Mucosa of descending colon (tissue), 3 donors: ENCODE measurements at regions not wholly inside any gene's neighbourhood (a gene's known extent, or its start where the extent isn't known, plus 50 kb on each side); places are given as distances from the start of the nearest gene placed in this dataset.

Experiments used
- ATAC-seq: fragments of 200-7000 bp; cut with Tn5 transposase; one replicate; pipeline ENCODE4 v1.9.1; 2020; ENCODE audit warnings: mild to moderate bottlenecking, moderate library complexity
- DNase-seq, 3 donors: peaks; one replicate each; pipeline ENCODE4 v3.0.0-alpha.2; 2020
- H3K36me3 ChIP-seq: fragments of 200-600 bp; one replicate; pipeline ENCODE4 v1.8.0; 2021; ENCODE audit warnings: low read depth, mild to moderate bottlenecking
- H3K4me1 ChIP-seq: fragments of 200-600 bp; one replicate; pipeline ENCODE4 v1.8.0; 2021; ENCODE audit warnings: low read depth, mild to moderate bottlenecking
- H3K4me3 ChIP-seq: fragments of 200-600 bp; one replicate; pipeline ENCODE4 v1.8.0; 2021; ENCODE audit warnings: mild to moderate bottlenecking
- H3K9me3 ChIP-seq: fragments of 200-600 bp; one replicate; pipeline ENCODE4 v1.8.0; 2021; ENCODE audit warnings: mild to moderate bottlenecking
- CTCF ChIP-seq: fragments of 200-600 bp; IDR thresholded peaks from one replicate; pipeline ENCODE4 v1.8.0; 2022; ENCODE audit warnings: antibody characterized with exemption, mild to moderate bottlenecking
- intact Hi-C, 2 donors: fragments of 100-400 bp; cut with DNase I in 1 of 2; cut with micrococcal nuclease in 1 of 2; formaldehyde crosslinking; loops; one replicate each; pipeline versions ENCODE4 v1.11.0 to v1.11.1; 2022; cut with DNase I, micrococcal nuclease
- donor health status: DM: no; HTN: no; CAD: no; lungs with moderate emphysema.
- donor health status: DM: no; HTN: no; CAD: no.
- donor health status: DM: no; HTN: yes; CAD: no.

GRCh38 chr5:61949679-61950435, 356.1 kb upstream of the KIF2A start:
- H3K4me3 ChIP-seq: no peak overlapping the region
- ATAC-seq (no peak), DNase-seq (no peak)
- H3K36me3 ChIP-seq: no peaks in the 10 kb centered on the region
- TF ChIP-seq CTCF: no peak
- H3K4me1 ChIP-seq: no peaks in the 10 kb centered on the region
- no peaks in the 10 kb centered on the region for H3K9me3 ChIP-seq
- intact Hi-C loops: no loop called here

- no peak for TF ChIP-seq CTCF
- intact Hi-C loops: no loop called here
- H3K4me3 ChIP-seq: no peak overlapping the region
- no peak for ATAC-seq
- DNase-seq: no peak
- no peaks in the 10 kb centered on the region for H3K4me1 ChIP-seq
- H3K9me3 ChIP-seq: no peaks in the 10 kb centered on the region
- no peaks in the 10 kb centered on the region for H3K36me3 ChIP-seq
These were observed 354.7 kb upstream of the KIF2A start for GRCh38 chr5:61951295-61951694.

- Histone ChIP-seq H3K4me1 (no peaks in the 10 kb centered on the region), H3K36me3 (no peaks in the 10 kb centered on the region), H3K9me3 (no peaks in the 10 kb centered on the region), H3K4me3 (no peak overlapping the region)
- ATAC-seq (no peak), DNase-seq (no peak)
- TF ChIP-seq CTCF: no peak
- intact Hi-C loops: no loop called here
These were observed 352.1 kb upstream of the KIF2A start for GRCh38 chr5:61953913-61954312.

GRCh38 chr5:61964201-61964600, 341.8 kb upstream of the KIF2A start:
- intact Hi-C loops: no loop called here
- H3K4me3 ChIP-seq: no peak overlapping the region
- TF ChIP-seq CTCF: no peak
- no peak for ATAC-seq
- no peak for DNase-seq
- no peaks in the 10 kb centered on the region for H3K9me3 ChIP-seq
- no peaks in the 10 kb centered on the region for H3K36me3 ChIP-seq
- H3K4me1 ChIP-seq: no peaks in the 10 kb centered on the region

- intact Hi-C loops: no loop called here
- TF ChIP-seq CTCF: no peak
- ATAC-seq (peak; percentile 32), DNase-seq (peak in 1 of 3 donors; percentile 52)
- no peaks in the 10 kb centered on the region for H3K4me1 ChIP-seq
- no peaks in the 10 kb centered on the region for H3K9me3 ChIP-seq
- no peaks in the 10 kb centered on the region for H3K36me3 ChIP-seq
- no peak overlapping the region for H3K4me3 ChIP-seq
These were observed 340.9 kb upstream of the KIF2A start for GRCh38 chr5:61965069-61965468.

- no peaks in the 10 kb centered on the region for H3K36me3 ChIP-seq
- ATAC-seq: no peak
- DNase-seq: no peak
- no peaks in the 10 kb centered on the region for H3K4me1 ChIP-seq
- intact Hi-C loops: no loop called here
- H3K4me3 ChIP-seq: no peak overlapping the region
- H3K9me3 ChIP-seq: no peaks in the 10 kb centered on the region
- TF ChIP-seq CTCF: no peak
These were observed 340.5 kb upstream of the KIF2A start for GRCh38 chr5:61965490-61965889.
